ENCODE measurements at regions not wholly inside any gene's neighbourhood (a gene's known extent, or its start where the extent isn't known, plus 50 kb on each side); places are given as distances from the start of the nearest gene placed in this dataset.
"Not testable (repeated sequence)": the region's sequence is repeated elsewhere in the genome, so short reads cannot be mapped to it uniquely, and the experiment has no call there.

GRCh38 chr7:142467056-142467655 is 209.3 kb upstream of the PRSS58 start:
- not testable (repeated sequence) for DNase-seq

DNA sequence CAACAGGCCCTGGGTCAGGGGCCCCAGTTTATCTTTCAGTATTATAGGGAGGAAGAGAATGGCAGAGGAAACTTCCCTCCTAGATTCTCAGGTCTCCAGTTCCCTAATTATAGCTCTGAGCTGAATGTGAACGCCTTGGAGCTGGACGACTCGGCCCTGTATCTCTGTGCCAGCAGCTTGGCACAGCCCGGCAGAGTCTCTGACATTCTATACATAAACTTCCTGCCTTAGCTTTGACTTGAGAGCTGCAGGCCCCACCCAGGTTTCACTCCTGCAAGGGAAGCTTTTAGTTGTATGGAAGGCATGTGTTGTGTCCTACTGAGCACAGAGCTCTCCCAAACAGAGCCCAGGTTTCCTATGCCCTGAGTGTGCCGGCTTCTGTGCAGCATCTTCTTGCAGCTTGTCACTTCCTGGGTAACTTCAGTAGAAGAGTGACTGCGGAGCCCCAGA is 205.6 kb upstream of the PRSS58 start:
- DNase-seq: peak in 1 of 3 donors; percentile 21

DNA sequence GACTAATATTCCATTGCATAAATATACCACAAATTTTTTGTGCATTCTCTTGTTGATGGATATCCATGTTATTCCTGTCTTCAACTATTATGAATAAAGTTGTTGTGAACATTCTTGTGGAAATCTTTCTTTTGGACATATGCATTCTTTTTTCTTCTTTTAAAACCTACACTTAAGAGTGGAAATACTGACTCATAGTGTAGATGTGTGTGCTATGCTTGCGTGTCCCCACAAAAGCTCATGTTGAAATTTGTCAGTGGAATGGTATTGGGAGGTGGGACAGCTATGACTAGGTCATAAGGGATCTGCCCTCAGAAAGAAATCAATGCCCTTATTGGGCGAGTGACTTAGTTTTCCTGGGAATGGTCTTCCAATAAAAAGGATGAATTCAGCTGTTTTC is 203.6 kb upstream of the PRSS58 start:
- DNase-seq: no peak

DNA sequence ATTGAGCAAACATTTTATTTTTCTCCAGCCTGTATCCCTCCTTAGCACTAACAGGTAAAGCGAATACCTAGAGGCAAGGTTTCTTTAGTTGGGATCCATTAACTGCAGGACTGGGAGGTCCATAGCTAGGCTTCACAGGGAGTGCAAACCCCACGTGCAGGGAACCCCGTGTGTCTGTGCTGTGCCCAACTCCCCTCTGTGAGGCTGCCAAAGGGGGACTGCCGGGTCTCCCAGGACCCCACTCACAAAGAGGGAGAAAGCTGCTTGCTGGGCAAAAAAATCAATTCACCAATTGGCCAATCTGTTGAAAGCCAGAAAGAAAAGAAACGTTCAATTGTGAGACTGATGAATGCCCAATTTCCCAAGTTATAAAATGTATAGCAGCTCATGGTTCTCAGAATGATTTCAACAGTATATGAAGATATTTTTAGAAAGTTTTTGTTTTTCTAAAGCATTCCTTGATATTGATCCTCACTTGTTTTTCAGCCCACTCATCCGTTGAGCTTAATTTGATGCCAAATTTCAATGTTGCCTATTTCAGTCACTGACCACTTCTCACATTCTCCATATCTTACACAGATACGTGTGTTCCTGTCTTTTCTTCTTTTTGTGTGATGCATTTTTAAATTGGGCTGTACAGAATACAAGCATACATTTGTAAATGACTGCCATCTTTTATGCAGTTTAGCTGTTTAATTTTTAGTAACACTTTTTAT is 202.7 kb upstream of the PRSS58 start:
- no peak for DNase-seq

DNA sequence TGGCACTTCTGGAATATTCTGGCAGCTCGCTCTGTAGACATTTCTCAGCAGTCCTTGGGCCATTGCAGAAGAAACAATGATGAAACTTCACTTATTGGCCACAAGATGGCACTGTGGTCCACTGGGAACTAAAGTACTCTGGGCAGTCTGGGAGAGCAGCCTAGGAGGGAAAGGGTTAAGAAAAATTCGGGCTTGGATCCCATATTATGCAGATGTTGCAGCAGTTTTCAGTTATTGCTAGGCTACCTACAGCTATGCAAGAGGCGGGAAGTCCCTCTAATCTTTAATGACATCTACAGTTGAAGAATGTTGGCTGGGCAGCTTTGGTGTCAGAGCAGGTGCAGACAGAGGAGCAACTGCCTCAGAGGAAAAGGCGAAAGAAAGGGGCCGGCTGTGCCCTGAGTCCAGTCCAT is 201.7 kb upstream of the PRSS58 start:
- DNase-seq: peak; percentile 69 to 78 (median 71)

GRCh38 chr7:142457146-142457703 is 199.4 kb upstream of the PRSS58 start:
- no peak for DNase-seq

DNA sequence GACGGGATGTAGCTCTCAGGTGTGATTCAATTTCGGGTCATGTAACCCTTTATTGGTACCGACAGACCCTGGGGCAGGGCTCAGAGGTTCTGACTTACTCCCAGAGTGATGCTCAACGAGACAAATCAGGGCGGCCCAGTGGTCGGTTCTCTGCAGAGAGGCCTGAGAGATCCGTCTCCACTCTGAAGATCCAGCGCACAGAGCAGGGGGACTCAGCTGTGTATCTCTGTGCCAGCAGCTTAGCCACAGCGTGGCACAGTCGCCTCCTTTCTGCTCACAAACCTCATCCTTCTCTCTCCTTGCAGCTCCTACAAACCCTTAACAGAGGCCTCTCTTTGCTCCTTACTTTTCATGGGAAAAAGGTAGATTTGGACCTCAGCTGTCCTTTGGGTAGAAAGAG is 197.5 kb upstream of the PRSS58 start:
- no peak for DNase-seq

DNA sequence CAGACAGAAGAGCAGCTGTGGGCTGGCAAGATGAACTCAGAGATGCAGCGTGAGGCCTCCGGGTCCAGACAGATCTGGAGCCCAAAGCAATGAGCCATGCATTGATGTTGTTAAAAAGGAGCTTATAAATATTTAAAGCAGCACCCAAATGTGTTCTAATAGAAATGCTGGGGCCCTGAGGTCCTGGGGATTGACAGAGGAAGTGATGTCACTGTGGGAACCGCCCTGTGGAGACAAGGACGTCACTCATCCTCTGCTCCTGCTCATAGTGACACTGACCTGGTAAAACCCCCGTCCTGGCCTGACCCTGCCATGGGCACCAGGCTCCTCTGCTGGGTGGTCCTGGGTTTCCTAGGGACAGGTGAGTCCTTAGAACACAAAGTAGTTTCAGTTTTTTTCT is 197.0 kb upstream of the PRSS58 start:
- peak; percentile 31 to 59 (median 38) for DNase-seq

GRCh38 chr7:142452791-142453190 is 194.9 kb upstream of the PRSS58 start:
- DNase-seq: no peak

GRCh38 chr7:142451817-142452216 is 194.0 kb upstream of the PRSS58 start:
- DNase-seq: no peak

- no peak for DNase-seq
Measured at GRCh38 chr7:142451296-142451695, 193.4 kb upstream of the PRSS58 start.

DNA sequence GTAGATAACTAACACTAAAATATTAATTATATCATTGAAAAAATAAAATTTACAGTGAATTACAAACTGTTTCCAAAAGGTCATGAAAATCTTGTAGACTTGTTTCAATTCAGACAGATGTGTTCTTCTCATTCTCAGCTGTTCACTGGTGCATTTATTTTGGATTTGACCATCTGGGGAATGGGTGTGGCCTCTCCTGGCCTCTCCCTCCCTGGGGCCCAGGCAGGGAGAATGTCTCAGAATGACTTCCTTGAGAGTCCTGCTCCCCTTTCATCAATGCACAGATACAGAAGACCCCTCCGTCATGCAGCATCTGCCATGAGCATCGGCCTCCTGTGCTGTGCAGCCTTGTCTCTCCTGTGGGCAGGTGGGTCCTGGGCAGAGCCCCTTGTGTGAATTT is 192.8 kb upstream of the PRSS58 start:
- DNase-seq: no peak

GRCh38 chr7:142450206-142450605 is 192.3 kb upstream of the PRSS58 start:
- no peak for DNase-seq

GRCh38 chr7:142448857-142449256 is 191.0 kb upstream of the PRSS58 start:
- DNase-seq: not testable (repeated sequence)

GRCh38 chr7:142447762-142448161 is 189.9 kb upstream of the PRSS58 start:
- DNase-seq: no peak

GRCh38 chr7:142445019-142445686 is 187.3 kb upstream of the PRSS58 start:
- DNase-seq: no peak

GRCh38 chr7:142443216-142444010 is 185.6 kb upstream of the PRSS58 start:
- DNase-seq: peak; percentile 32 to 44 (median 41)

DNA sequence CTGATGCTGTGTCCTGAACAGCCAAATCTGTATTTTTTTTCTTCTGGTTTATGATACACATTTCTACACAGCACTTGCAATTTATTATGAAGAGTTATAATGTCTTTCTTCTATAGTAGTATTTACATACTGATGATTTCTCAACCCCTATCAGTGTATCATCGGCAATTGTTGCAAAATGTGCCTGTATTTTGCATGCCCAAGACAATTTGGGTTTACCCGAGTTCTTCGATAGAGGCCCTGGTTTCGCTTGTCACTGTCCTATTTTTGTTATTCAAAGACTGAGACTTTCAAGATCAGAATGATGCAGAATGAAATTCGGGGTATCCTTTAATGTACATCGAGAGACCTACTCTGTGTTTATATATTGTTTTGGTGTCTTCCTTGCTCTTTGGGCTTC is 184.5 kb upstream of the PRSS58 start:
- peak in 2 of 3 donors; percentile 40 to 52 for DNase-seq

GRCh38 chr7:142440906-142441411 is 183.1 kb upstream of the PRSS58 start:
- DNase-seq: peak; percentile 50 to 63 (median 51)

GRCh38 chr7:142440219-142440905 is 182.5 kb upstream of the PRSS58 start:
- no peak for DNase-seq

DNA sequence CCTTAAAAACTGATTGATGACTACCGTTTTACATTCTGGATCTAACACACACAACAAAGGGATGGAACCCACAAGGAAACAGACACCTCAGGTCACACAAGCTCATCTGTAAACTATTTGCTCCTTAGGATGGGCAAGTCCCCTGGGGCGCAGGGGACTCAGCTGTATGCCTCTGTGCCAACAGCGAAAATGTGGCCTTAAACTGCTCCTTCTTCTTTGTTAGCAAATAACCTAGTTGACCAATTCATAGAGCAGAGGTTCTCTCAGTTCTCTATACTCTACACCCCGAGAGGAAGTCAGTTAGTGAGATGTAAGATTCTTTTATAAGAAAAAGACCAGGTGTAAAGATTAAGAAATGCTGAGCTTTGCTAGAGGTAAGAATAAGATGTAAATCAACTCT is 181.9 kb upstream of the PRSS58 start:
- no peak for DNase-seq

- DNase-seq: no peak
Measured at GRCh38 chr7:142438923-142439515, 181.2 kb upstream of the PRSS58 start.
